ENCODE measurements at regions not wholly inside any gene's neighbourhood (a gene's known extent, or its start where the extent isn't known, plus 50 kb on each side); places are given as distances from the start of the nearest gene placed in this dataset.

DNA sequence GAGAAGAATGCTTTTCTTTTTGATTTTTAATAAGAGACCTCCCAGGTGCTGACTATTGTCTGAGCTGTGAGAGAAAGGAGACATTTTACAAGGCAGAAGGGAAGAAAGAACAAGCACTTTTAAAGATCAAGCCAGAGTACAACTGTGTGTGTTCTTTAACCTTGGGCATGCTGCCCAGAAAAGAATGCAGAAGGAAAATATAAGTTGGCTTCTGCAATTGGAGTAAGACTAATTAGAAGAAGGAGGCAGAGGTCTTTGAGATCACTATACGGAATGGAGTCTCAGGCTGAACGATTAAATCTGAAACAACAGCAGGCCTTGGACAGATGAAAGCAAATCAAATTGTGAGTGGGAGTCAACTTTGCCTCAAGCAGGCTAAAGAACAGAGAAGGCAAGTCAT is 230.5 kb downstream of the ATP23 start:
- no peak for TF ChIP-seq CTCF (IDR thresholded peaks at IDR 0.05)
- no peak for TF ChIP-seq POLR2A (IDR thresholded peaks at IDR 0.05)

Data from esophagus squamous epithelium (tissue), 4 donors.